PFSK-1 (cell line): ENCODE measurements at regions not wholly inside any gene's neighbourhood (a gene's known extent, or its start where the extent isn't known, plus 50 kb on each side); places are given as distances from the start of the nearest gene placed in this dataset.

Source experiments
- FOXP2 ChIP-seq: optimal IDR thresholded peaks from 2 replicates; pipeline ENCODE3; 2011; ENCODE audit warnings: borderline replicate concordance, control low read depth, inconsistent platforms; ENCODE audit not compliant: insufficient read depth; ENCODE audit errors: extremely low read length, extremely low read depth
- POLR2AphosphoS5 ChIP-seq: IDR thresholded peaks from 2 replicates; pipeline ENCODE4 v1.6.1; 2012; ENCODE audit warnings: low read depth, mild to moderate bottlenecking, control low read depth, low read length, moderate library complexity
- REST ChIP-seq, 2 experiments: IDR thresholded peaks; 2 replicates each; pipeline versions ENCODE4 v1.6.1 to v1.8.0; 2011 to 2012; ENCODE audit warnings: low read depth in 2 of 2, low read length in 2 of 2, control low read depth in 1 of 2, inconsistent platforms in 1 of 2, mild to moderate bottlenecking in 1 of 2, moderate library complexity in 1 of 2; ENCODE audit not compliant: insufficient read depth in 1 of 2
- SIN3A ChIP-seq: IDR thresholded peaks from 2 replicates; pipeline ENCODE4 v1.6.1; 2012; ENCODE audit warnings: mild to moderate bottlenecking, low read length, moderate library complexity, borderline replicate concordance; ENCODE audit not compliant: insufficient read depth
- TAF1 ChIP-seq: IDR thresholded peaks from 2 replicates; pipeline ENCODE4 v1.6.1; 2012; ENCODE audit warnings: low read length, control low read depth, borderline replicate concordance; ENCODE audit not compliant: insufficient read depth

GRCh38 chr16:48441863-48442279, 56.7 kb upstream of the SIAH1 start:
- peak in 1 of 2 experiments; percentile 73; a peak in 2 of 4 replicates for TF ChIP-seq REST (IDR thresholded peaks at IDR 0.05; ENCODE audit: insufficient read depth in 1 of 2, low read depth in 2 of 2, low read length in 2 of 2)
- TF ChIP-seq SIN3A = no peak
- no peak for TF ChIP-seq TAF1

- TF ChIP-seq SIN3A (no peak), FOXP2 (no peak), REST (IDR thresholded peaks at IDR 0.05; ENCODE audit: insufficient read depth in 1 of 2, low read depth in 2 of 2, low read length in 2 of 2) (no peak), TAF1 (no peak), POLR2AphosphoS5 (no peak)
Measured at GRCh38 chr16:48441106-48441505, 55.9 kb upstream of the SIAH1 start.

- TF ChIP-seq FOXP2 = no peak
- TF ChIP-seq TAF1 = no peak
- no peak for TF ChIP-seq SIN3A
- no peak for TF ChIP-seq POLR2AphosphoS5
- TF ChIP-seq REST (IDR thresholded peaks at IDR 0.05; ENCODE audit: insufficient read depth in 1 of 2, low read depth in 2 of 2, low read length in 2 of 2) = no peak
Measured at GRCh38 chr16:48438414-48438813, 53.2 kb upstream of the SIAH1 start.

GRCh38 chr16:48435906-48436305, 50.7 kb upstream of the SIAH1 start:
- TF ChIP-seq TAF1 (no peak), REST (IDR thresholded peaks at IDR 0.05; ENCODE audit: insufficient read depth in 1 of 2, low read depth in 2 of 2, low read length in 2 of 2) (no peak), POLR2AphosphoS5 (no peak), FOXP2 (no peak), SIN3A (no peak)

GRCh38 chr16:48435318-48435680, 50.1 kb upstream of the SIAH1 start:
- TF ChIP-seq REST (IDR thresholded peaks at IDR 0.05; ENCODE audit: insufficient read depth in 1 of 2, low read depth in 2 of 2, low read length in 2 of 2) = no peak
- no peak for TF ChIP-seq TAF1
- no peak for TF ChIP-seq POLR2AphosphoS5
- TF ChIP-seq SIN3A = no peak
